SK-N-SH treated with all-trans-retinoic acid at 6 μM for 48 hours (cell line): ENCODE measurements at regions not wholly inside any gene's neighbourhood (a gene's known extent, or its start where the extent isn't known, plus 50 kb on each side); places are given as distances from the start of the nearest gene placed in this dataset.

Experiments
- ATAC-seq: fragments of 200-7000 bp; cut with Tn5 transposase; 3 replicates; pipeline ENCODE4 v1.9.1; 2020; ENCODE audit warnings: mild to moderate bottlenecking, moderate library complexity
- ARNTL ChIP-seq: fragments of 450-650 bp; formaldehyde crosslinking; IDR thresholded peaks from 2 replicates; pipeline ENCODE4 v1.5.0; 2020; ENCODE audit warnings: low read depth, mild to moderate bottlenecking, moderate library complexity, borderline replicate concordance
- BACH2 ChIP-seq: fragments of 250-450 bp; sonication (Bioruptor Pico); IDR thresholded peaks from 2 replicates; pipeline ENCODE4 v1.9.0; 2021; ENCODE audit warnings: mild to moderate bottlenecking, borderline replicate concordance
- CREB5 ChIP-seq: fragments of 250-450 bp; sonication (Bioruptor Pico); IDR thresholded peaks from 2 replicates; pipeline ENCODE4 v1.5.1; 2020; ENCODE audit warnings: low read depth, mild to moderate bottlenecking, moderate library complexity
- CSDC2 ChIP-seq: fragments of 250-450 bp; sonication (Bioruptor Pico); IDR thresholded peaks from 2 replicates; pipeline ENCODE4 v1.5.0; 2020; ENCODE audit warnings: mild to moderate bottlenecking, moderate library complexity
- GLIS3 ChIP-seq: fragments of 250-450 bp; sonication (Bioruptor Pico); IDR thresholded peaks from 2 replicates; pipeline ENCODE4 v1.5.0; 2020; ENCODE audit warnings: mild to moderate bottlenecking, moderate library complexity
- ISL1 ChIP-seq: fragments of 250-450 bp; sonication (Bioruptor Pico); IDR thresholded peaks from 2 replicates; pipeline ENCODE4 v2.1.2; 2022; ENCODE audit warnings: mild to moderate bottlenecking, moderate library complexity
- OSR1 ChIP-seq: fragments of 250-450 bp; sonication (Bioruptor Pico); IDR thresholded peaks from 2 replicates; pipeline ENCODE4 v1.8.0; 2022; ENCODE audit warnings: moderate library complexity, mild to moderate bottlenecking, inconsistent platforms
- PATZ1 ChIP-seq: fragments of 250-450 bp; sonication (Bioruptor Pico); IDR thresholded peaks from 2 replicates; pipeline ENCODE4 v1.8.0; 2020; ENCODE audit warnings: mild to moderate bottlenecking, moderate library complexity, borderline replicate concordance
- POU6F1 ChIP-seq: fragments of 250-450 bp; sonication (Bioruptor Pico); IDR thresholded peaks from 2 replicates; pipeline ENCODE4 v1.8.0; 2021; ENCODE audit warnings: low read depth, mild to moderate bottlenecking, moderate library complexity, borderline replicate concordance
- PPARA ChIP-seq: fragments of 250-450 bp; sonication (Bioruptor Pico); IDR thresholded peaks from 2 replicates; pipeline ENCODE4 v1.5.0; 2020; ENCODE audit warnings: mild to moderate bottlenecking, borderline replicate concordance
- RARB ChIP-seq: fragments of 250-450 bp; sonication (Bioruptor Pico); IDR thresholded peaks from 2 replicates; pipeline ENCODE4 v1.8.0; 2021; ENCODE audit warnings: mild to moderate bottlenecking, moderate library complexity
- SNAI2 ChIP-seq: fragments of 250-450 bp; sonication (Bioruptor Pico); IDR thresholded peaks from 2 replicates; pipeline ENCODE4 v1.5.0; 2020; ENCODE audit warnings: mild to moderate bottlenecking, moderate library complexity
- TCF4 ChIP-seq: fragments of 250-450 bp; sonication (Bioruptor Pico); IDR thresholded peaks from 2 replicates; pipeline ENCODE4 v1.8.0; 2021; ENCODE audit warnings: mild to moderate bottlenecking, moderate library complexity, borderline replicate concordance
- ZC3H10 ChIP-seq: fragments of 250-450 bp; sonication (Bioruptor Pico); IDR thresholded peaks from 2 replicates; pipeline ENCODE4 v1.5.1; 2021; ENCODE audit warnings: mild to moderate bottlenecking, moderate library complexity
- ZFP3 ChIP-seq: fragments of 250-450 bp; sonication (Bioruptor Pico); IDR thresholded peaks from 2 replicates; pipeline ENCODE4 v1.5.0; 2020; ENCODE audit warnings: mild to moderate bottlenecking, moderate library complexity
- ZFP30 ChIP-seq: fragments of 450-650 bp; formaldehyde crosslinking; IDR thresholded peaks from 2 replicates; pipeline ENCODE4 v1.5.0; 2022; ENCODE audit warnings: mild to moderate bottlenecking, moderate library complexity
- ZNF70 ChIP-seq: fragments of 450-650 bp; formaldehyde crosslinking; IDR thresholded peaks from 2 replicates; pipeline ENCODE4 v1.5.0; 2020; ENCODE audit warnings: mild to moderate bottlenecking, moderate library complexity
- ZNF8 ChIP-seq: fragments of 450-650 bp; formaldehyde crosslinking; IDR thresholded peaks from 2 replicates; pipeline ENCODE4 v1.5.0; 2020; ENCODE audit warnings: mild to moderate bottlenecking, moderate library complexity
- TF ChIP-seq, protein P1 (sequence below): fragments of 250-450 bp; sonication (Bioruptor Pico); IDR thresholded peaks from 2 replicates; pipeline ENCODE4 v1.5.1; 2021; ENCODE audit warnings: mild to moderate bottlenecking, moderate library complexity
- TF ChIP-seq, protein P2 (sequence below): fragments of 250-450 bp; sonication (Bioruptor Pico); IDR thresholded peaks from 2 replicates; pipeline ENCODE4 v1.5.0; 2020; ENCODE audit warnings: mild to moderate bottlenecking, moderate library complexity

GRCh38 chr10:118239236-118239630 lies 102.9 kb downstream of the FAM204A start:
- TF ChIP-seq BACH2 (CRISPR knock-in tag) (no peak), ZNF70 (CRISPR knock-in tag) (no peak), ISL1 (CRISPR knock-in tag) (no peak), ZC3H10 (CRISPR knock-in tag) (no peak), PATZ1 (no peak), RARB (CRISPR knock-in tag) (no peak), OSR1 (CRISPR knock-in tag) (no peak), POU6F1 (CRISPR knock-in tag) (no peak), TCF4 (CRISPR knock-in tag) (no peak)
- no peak for ATAC-seq

DNA sequence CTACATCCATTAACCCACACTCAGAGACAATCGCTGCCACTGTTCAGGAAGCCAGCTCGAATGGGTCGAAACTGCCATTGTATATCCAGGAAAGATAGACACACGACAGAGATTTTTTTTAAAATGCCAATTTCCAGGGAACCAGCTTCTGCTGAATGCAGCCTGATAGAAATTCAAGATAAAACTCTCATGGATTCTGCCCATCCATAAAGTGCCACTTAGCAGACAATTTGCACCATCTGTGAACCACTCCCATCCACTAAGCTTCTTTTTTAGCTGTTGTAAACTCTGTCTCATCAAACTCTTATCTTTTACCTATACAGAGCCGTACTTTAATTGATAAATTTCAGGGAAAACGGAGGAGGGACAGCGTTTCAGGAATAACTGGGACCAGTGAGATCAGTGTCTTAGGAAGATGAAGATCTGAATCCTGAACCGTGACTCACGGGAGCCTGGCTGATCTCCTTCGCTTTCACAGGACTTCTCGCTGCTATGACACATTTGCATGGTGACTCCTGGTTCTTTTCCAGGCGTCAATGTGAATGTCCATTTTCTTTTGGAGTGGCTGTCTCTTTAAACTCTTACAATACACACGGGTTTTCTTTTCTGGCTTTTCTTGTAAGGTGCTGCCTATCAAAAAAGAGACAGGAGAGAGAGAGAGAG lies 103.4 kb downstream of the FAM204A start:
- ATAC-seq, result peak; percentile 45; the same call in 1 of the 3 replicates
- TF ChIP-seq CREB5, result no peak
- 0 out of 2 replicates have a peak, but pooled peaks have one; percentile 30 for TF ChIP-seq TCF4 (CRISPR knock-in tag)
- TF ChIP-seq ZNF8 (CRISPR knock-in tag), result no peak

DNA sequence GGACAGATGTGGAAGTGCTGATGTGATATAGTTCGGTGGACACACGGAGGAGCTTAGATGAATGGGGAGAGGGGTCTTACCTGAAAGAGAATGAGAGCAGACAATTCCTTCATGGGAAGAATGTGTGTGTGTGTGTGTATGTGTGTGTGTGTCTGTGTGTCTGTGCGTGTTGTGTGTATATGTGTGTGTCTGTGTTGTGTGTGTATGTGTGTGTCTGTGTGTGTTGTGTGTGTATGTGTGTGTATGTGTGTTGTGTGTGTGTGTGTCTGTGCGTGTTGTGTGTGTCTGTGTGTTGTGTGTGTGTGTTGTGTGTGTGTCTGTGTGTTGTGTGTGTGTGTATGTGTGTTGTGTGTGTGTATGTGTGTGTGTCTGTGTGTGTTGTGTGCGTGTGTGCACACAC lies 104.2 kb downstream of the FAM204A start:
- TF ChIP-seq TCF4 (CRISPR knock-in tag) (no peak), CSDC2 (CRISPR knock-in tag) (no peak), ISL1 (CRISPR knock-in tag) (no peak), PATZ1 (no peak), ZFP3 (no peak), POU6F1 (CRISPR knock-in tag) (no peak), ZFP30 (CRISPR knock-in tag) (no peak), SNAI2 (CRISPR knock-in tag) (no peak), GLIS3 (CRISPR knock-in tag) (no peak), ARNTL (CRISPR knock-in tag) (no peak), PPARA (CRISPR knock-in tag) (no peak), ZNF8 (CRISPR knock-in tag) (no peak), CREB5 (no peak), ZC3H10 (CRISPR knock-in tag) (no peak)
- TF ChIP-seq, protein P1, sequence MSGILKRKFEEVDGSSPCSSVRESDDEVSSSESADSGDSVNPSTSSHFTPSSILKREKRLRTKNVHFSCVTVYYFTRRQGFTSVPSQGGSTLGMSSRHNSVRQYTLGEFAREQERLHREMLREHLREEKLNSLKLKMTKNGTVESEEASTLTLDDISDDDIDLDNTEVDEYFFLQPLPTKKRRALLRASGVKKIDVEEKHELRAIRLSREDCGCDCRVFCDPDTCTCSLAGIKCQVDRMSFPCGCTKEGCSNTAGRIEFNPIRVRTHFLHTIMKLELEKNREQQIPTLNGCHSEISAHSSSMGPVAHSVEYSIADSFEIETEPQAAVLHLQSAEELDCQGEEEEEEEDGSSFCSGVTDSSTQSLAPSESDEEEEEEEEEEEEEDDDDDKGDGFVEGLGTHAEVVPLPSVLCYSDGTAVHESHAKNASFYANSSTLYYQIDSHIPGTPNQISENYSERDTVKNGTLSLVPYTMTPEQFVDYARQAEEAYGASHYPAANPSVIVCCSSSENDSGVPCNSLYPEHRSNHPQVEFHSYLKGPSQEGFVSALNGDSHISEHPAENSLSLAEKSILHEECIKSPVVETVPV (CRISPR knock-in tag), result no peak
- TF ChIP-seq, protein P2, sequence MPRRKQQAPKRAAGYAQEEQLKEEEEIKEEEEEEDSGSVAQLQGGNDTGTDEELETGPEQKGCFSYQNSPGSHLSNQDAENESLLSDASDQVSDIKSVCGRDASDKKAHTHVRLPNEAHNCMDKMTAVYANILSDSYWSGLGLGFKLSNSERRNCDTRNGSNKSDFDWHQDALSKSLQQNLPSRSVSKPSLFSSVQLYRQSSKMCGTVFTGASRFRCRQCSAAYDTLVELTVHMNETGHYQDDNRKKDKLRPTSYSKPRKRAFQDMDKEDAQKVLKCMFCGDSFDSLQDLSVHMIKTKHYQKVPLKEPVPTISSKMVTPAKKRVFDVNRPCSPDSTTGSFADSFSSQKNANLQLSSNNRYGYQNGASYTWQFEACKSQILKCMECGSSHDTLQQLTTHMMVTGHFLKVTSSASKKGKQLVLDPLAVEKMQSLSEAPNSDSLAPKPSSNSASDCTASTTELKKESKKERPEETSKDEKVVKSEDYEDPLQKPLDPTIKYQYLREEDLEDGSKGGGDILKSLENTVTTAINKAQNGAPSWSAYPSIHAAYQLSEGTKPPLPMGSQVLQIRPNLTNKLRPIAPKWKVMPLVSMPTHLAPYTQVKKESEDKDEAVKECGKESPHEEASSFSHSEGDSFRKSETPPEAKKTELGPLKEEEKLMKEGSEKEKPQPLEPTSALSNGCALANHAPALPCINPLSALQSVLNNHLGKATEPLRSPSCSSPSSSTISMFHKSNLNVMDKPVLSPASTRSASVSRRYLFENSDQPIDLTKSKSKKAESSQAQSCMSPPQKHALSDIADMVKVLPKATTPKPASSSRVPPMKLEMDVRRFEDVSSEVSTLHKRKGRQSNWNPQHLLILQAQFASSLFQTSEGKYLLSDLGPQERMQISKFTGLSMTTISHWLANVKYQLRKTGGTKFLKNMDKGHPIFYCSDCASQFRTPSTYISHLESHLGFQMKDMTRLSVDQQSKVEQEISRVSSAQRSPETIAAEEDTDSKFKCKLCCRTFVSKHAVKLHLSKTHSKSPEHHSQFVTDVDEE, result no peak
- ATAC-seq, result no peak
